ENCODE measurements at regions not wholly inside any gene's neighbourhood (a gene's known extent, or its start where the extent isn't known, plus 50 kb on each side); places are given as distances from the start of the nearest gene placed in this dataset.
A peak's percentile ranks its signal among the peaks of the same experiment; 100 is the strongest.

- DNase-seq, result no peak
These were observed 636.0 kb downstream of the TBC1D22A start for GRCh38 chr22:47398491-47398890.

- no peak for DNase-seq
These were observed 635.2 kb downstream of the TBC1D22A start for GRCh38 chr22:47397673-47398072.

- DNase-seq, result no peak
These were observed 634.1 kb downstream of the TBC1D22A start for GRCh38 chr22:47396515-47396914.

GRCh38 chr22:47396105-47396504 lies 633.7 kb downstream of the TBC1D22A start:
- DNase-seq, result no peak

GRCh38 chr22:47395481-47395880 lies 633.0 kb downstream of the TBC1D22A start:
- DNase-seq, result peak; percentile 8

- DNase-seq, result no peak
These were observed 632.3 kb downstream of the TBC1D22A start for GRCh38 chr22:47394504-47395440.

- no peak for DNase-seq
These were observed 630.7 kb downstream of the TBC1D22A start for GRCh38 chr22:47393191-47393590.

GRCh38 chr22:47392729-47393128 lies 630.3 kb downstream of the TBC1D22A start:
- DNase-seq, result no peak

GRCh38 chr22:47392054-47392347 lies 629.6 kb downstream of the TBC1D22A start:
- DNase-seq, result no peak

- no peak for DNase-seq
These were observed 629.0 kb downstream of the TBC1D22A start for GRCh38 chr22:47391169-47392053.

- no peak for DNase-seq
These were observed 627.8 kb downstream of the TBC1D22A start for GRCh38 chr22:47390026-47390970.

- DNase-seq, result no peak
These were observed 626.8 kb downstream of the TBC1D22A start for GRCh38 chr22:47389201-47389600.

- DNase-seq, result no peak
These were observed 626.3 kb downstream of the TBC1D22A start for GRCh38 chr22:47388778-47389177.

GRCh38 chr22:47388331-47388730 lies 625.9 kb downstream of the TBC1D22A start:
- DNase-seq, result no peak

- DNase-seq, result no peak
These were observed 624.5 kb downstream of the TBC1D22A start for GRCh38 chr22:47386812-47387510.

- DNase-seq, result no peak
These were observed 622.5 kb downstream of the TBC1D22A start for GRCh38 chr22:47384977-47385376.

GRCh38 chr22:47382164-47382890 lies 619.9 kb downstream of the TBC1D22A start:
- DNase-seq, result no peak

GRCh38 chr22:47381240-47381639 lies 618.8 kb downstream of the TBC1D22A start:
- DNase-seq, result no peak

GRCh38 chr22:47380692-47381091 lies 618.2 kb downstream of the TBC1D22A start:
- DNase-seq, result no peak

GRCh38 chr22:47379037-47379436 lies 616.6 kb downstream of the TBC1D22A start:
- no peak for DNase-seq

GRCh38 chr22:47377926-47378560 lies 615.6 kb downstream of the TBC1D22A start:
- no peak for DNase-seq

Measured in NCI-H1417 treated with DMSO at 0.1 percent for 48 hours (cell line).